HepG2 (cell line): ENCODE measurements at regions not wholly inside any gene's neighbourhood (a gene's known extent, or its start where the extent isn't known, plus 50 kb on each side); places are given as distances from the start of the nearest gene placed in this dataset.

Experiments used
- ATAC-seq: fragments of 200-7000 bp; cut with Tn5 transposase; 3 replicates; pipeline ENCODE4 v1.9.1; 2020; ENCODE audit warnings: mild to moderate bottlenecking, moderate library complexity
- BruUV-seq: library from RNA; stranded (reverse); fragments of 400-500 nt; replicated peaks from 2 replicates; lab custom pipeline; 2021; lab: Mats Ljungman, UMichigan
- CTCF ChIA-PET: fragments of 300-600 bp; formaldehyde crosslinking; extraction: SDS; loops from one replicate; lab custom pipeline; 2021; ENCODE audit warnings: low total read pairs, inconsistent platforms, low intra/inter-chr PET ratio; lab: Yijun Ruan, JAX
- POLR2A ChIA-PET: fragments of 350-600 bp; sonication (Branson Sonifier 250); formaldehyde crosslinking; loops from one replicate; lab custom pipeline; 2020; ENCODE audit warnings: antibody characterized with exemption, inconsistent platforms; lab: Yijun Ruan, JAX
- DNase-seq: peaks from one replicate; pipeline ENCODE4 v3.0.0-alpha.2; 2015; ENCODE audit warnings: low spot score
- FAIRE-seq: peaks from 3 replicates; lab custom pipeline; 2011; peaks lifted over from hg19 to GRCh38; lab: Jason Lieb, UNC
- H2AFZ ChIP-seq: one replicate; pipeline ENCODE4 v1.6.1; 2011; ENCODE audit warnings: low read length, inconsistent platforms
- H3K27ac ChIP-seq: fragments of 300-600 bp; 3 replicates; pipeline ENCODE4 v1.8.0; 2011; ENCODE audit warnings: mixed run types, mild to moderate bottlenecking, mixed read lengths, low read length, inconsistent platforms; ENCODE audit not compliant: insufficient read depth; ENCODE audit errors: extremely low read length
- H3K27me3 ChIP-seq, 2 experiments: fragments of 200-600 bp in 1 of 2; 2 replicates in 1 of 2; 3 replicates in 1 of 2; pipeline versions ENCODE4 v1.6.0 to v1.8.0; 2011; ENCODE audit warnings: low read length in 2 of 2, mild to moderate bottlenecking in 2 of 2, moderate library complexity in 2 of 2, inconsistent platforms in 1 of 2; ENCODE audit not compliant: insufficient read depth in 2 of 2, control insufficient read depth in 1 of 2
- H3K36me3 ChIP-seq, 2 experiments: fragments of 200-600 bp in 1 of 2; replicated peaks in 1 of 2; 2 replicates in 1 of 2; 3 replicates in 1 of 2; pipeline versions ENCODE4 v1.5.1 to v1.8.0; 2011; ENCODE audit warnings: low read length in 2 of 2, inconsistent platforms in 1 of 2; ENCODE audit not compliant: insufficient read depth in 2 of 2, control insufficient read depth in 1 of 2
- H3K4me1 ChIP-seq: 2 replicates; pipeline ENCODE4 v1.5.1; 2012; ENCODE audit warnings: low read length, inconsistent platforms; ENCODE audit not compliant: insufficient read depth
- H3K4me2 ChIP-seq: 2 replicates; pipeline ENCODE4 v1.6.0; 2011; ENCODE audit warnings: low read depth, low read length, inconsistent platforms
- H3K4me3 ChIP-seq, 3 experiments: fragments of 200-600 bp in 1 of 3; sonication (generic), shearing (Covaris generic) in 1 of 3; replicated peaks in 1 of 3; 2 replicates each; pipeline ENCODE4 v1.5.1; 2011 to 2016; ENCODE audit warnings: low read length in 3 of 3, inconsistent platforms in 2 of 3, low read depth in 2 of 3, mild to moderate bottlenecking in 2 of 3, control low read depth in 1 of 3, mixed read lengths in 1 of 3; ENCODE audit not compliant: insufficient read depth in 1 of 3
- H3K79me2 ChIP-seq: one replicate; pipeline ENCODE4 v1.6.1; 2011; ENCODE audit warnings: low read length, inconsistent platforms; ENCODE audit not compliant: insufficient read depth
- H3K9ac ChIP-seq: 2 replicates; pipeline ENCODE4 v1.6.0; 2011; ENCODE audit warnings: mild to moderate bottlenecking, low read depth, low read length, inconsistent platforms; ENCODE audit not compliant: insufficient read depth
- H3K9me3 ChIP-seq: 2 replicates; pipeline ENCODE4 v1.5.1; 2012; ENCODE audit warnings: mild to moderate bottlenecking, low read length
- H4K20me1 ChIP-seq: 2 replicates; pipeline ENCODE4 v1.6.0; 2011; ENCODE audit warnings: inconsistent platforms, mild to moderate bottlenecking, low read length, moderate library complexity; ENCODE audit not compliant: insufficient read depth
- BORCS8-MEF2B ChIP-seq: sonication (generic); formaldehyde crosslinking; IDR thresholded peaks from 2 replicates; pipeline ENCODE4 v1.8.0; 2022; ENCODE audit warnings: mild to moderate bottlenecking, missing genetic modification reagents
- E2F2 ChIP-seq: sonication (generic); formaldehyde crosslinking; IDR thresholded peaks from 2 replicates; pipeline ENCODE4 v1.4.0; 2020; ENCODE audit warnings: missing genetic modification reagents, borderline replicate concordance
- ETV5 ChIP-seq: IDR thresholded peaks from 2 replicates; pipeline ENCODE4 v1.6.1; 2018; ENCODE audit warnings: missing biosample characterization, missing genetic modification reagents, inconsistent platforms, borderline replicate concordance
- GRHL1 ChIP-seq: sonication (generic); formaldehyde crosslinking; conservative IDR thresholded peaks from 2 replicates; pipeline ENCODE4 v1.8.0; 2022; ENCODE audit warnings: missing genetic modification reagents
- HNRNPH1 ChIP-seq: fragments of 200-400 bp; formaldehyde crosslinking; optimal IDR thresholded peaks from 2 replicates; pipeline ENCODE3; 2017; ENCODE audit warnings: mild to moderate bottlenecking, low read depth, low read length
- HOXA9 ChIP-seq: sonication (generic); formaldehyde crosslinking; IDR thresholded peaks from 2 replicates; pipeline ENCODE4 v1.8.1; 2022; ENCODE audit warnings: missing genetic modification reagents, mild to moderate bottlenecking, moderate library complexity, borderline replicate concordance
- IKZF4 ChIP-seq: sonication (generic); formaldehyde crosslinking; IDR thresholded peaks from 2 replicates; pipeline ENCODE4 v1.5.1; 2020; ENCODE audit warnings: borderline replicate concordance, mild to moderate bottlenecking, low read depth, missing genetic modification reagents; ENCODE audit errors: not compliant biosample characterization
- NCOA5 ChIP-seq: sonication (generic); formaldehyde crosslinking; IDR thresholded peaks from 2 replicates; pipeline ENCODE4 v1.4.0; 2020; ENCODE audit warnings: missing genetic modification reagents
- REL ChIP-seq: sonication (generic); formaldehyde crosslinking; conservative IDR thresholded peaks from 2 replicates; pipeline ENCODE4 v1.8.0; 2022; ENCODE audit warnings: mild to moderate bottlenecking, missing genetic modification reagents, moderate library complexity
- RORA ChIP-seq: sonication (generic); formaldehyde crosslinking; IDR thresholded peaks from 2 replicates; pipeline ENCODE4 v1.5.0; 2020; ENCODE audit warnings: mild to moderate bottlenecking, missing genetic modification reagents, moderate library complexity
- STAG1 ChIP-seq: sonication (generic); formaldehyde crosslinking; IDR thresholded peaks from 2 replicates; pipeline ENCODE4 v1.4.0; 2020; ENCODE audit warnings: missing genetic modification reagents
- TBX2 ChIP-seq: sonication (generic); formaldehyde crosslinking; IDR thresholded peaks from 2 replicates; pipeline ENCODE4 v1.5.0; 2020; ENCODE audit warnings: missing genetic modification reagents, mild to moderate bottlenecking, borderline replicate concordance
- ZNF260 ChIP-seq: sonication (generic); formaldehyde crosslinking; IDR thresholded peaks from 2 replicates; pipeline ENCODE4 v1.4.0; 2020; ENCODE audit warnings: missing genetic modification reagents, low read depth, mild to moderate bottlenecking, borderline replicate concordance
- ZNF3 ChIP-seq: IDR thresholded peaks from 2 replicates; pipeline ENCODE4 v1.7.0; 2017; ENCODE audit warnings: inconsistent platforms
- ZNF713 ChIP-seq: sonication (generic); formaldehyde crosslinking; IDR thresholded peaks from 2 replicates; pipeline ENCODE4 v1.4.0; 2020; ENCODE audit warnings: mild to moderate bottlenecking, missing genetic modification reagents
- ZNF75D ChIP-seq: sonication (generic); formaldehyde crosslinking; IDR thresholded peaks from 2 replicates; pipeline ENCODE4 v1.8.1; 2023; ENCODE audit warnings: missing genetic modification reagents, mild to moderate bottlenecking, borderline replicate concordance
- ZNF780A ChIP-seq: sonication (generic); formaldehyde crosslinking; IDR thresholded peaks from 2 replicates; pipeline ENCODE4 v1.8.0; 2022; ENCODE audit warnings: mild to moderate bottlenecking, missing genetic modification reagents, moderate library complexity
- WGBS: methylation state at CpG from one replicate; pipeline ENCODE4 v1.1.6; 2017; ENCODE audit warnings: low lambda C conversion rate; 5-methylcytosine and 5-hydroxymethylcytosine counted together
- in situ Hi-C: cut with HindIII; loops from 2 replicates; pipeline ENCODE4 v1.10.0; 2017; ENCODE audit warnings: low pct_unique_long_range_greater_than_20kb; ENCODE audit not compliant: extremely low pct_ligation_motif_present
- intact Hi-C: fragments of 100-400 bp; cut with micrococcal nuclease; formaldehyde crosslinking; loops from one replicate; pipeline ENCODE4 v1.10.0; 2022; ENCODE audit not compliant: unreplicated experiment

GRCh38 chr18:2049986-2050385 lies 521.3 kb downstream of the METTL4 start:
- Histone ChIP-seq H3K4me1 (no peaks in the 10 kb centered on the region), H3K27me3 (no peaks in the 10 kb centered on the region), H3K9me3 (no peaks in the 10 kb centered on the region)
- CTCF ChIA-PET = no interaction called here
- in situ Hi-C loops = no loop called here
- TF ChIP-seq ZNF260 (CRISPR knock-in tag) (no peak), NCOA5 (CRISPR knock-in tag) (no peak), ZNF780A (CRISPR knock-in tag) (no peak), GRHL1 (CRISPR knock-in tag) (no peak), ZNF3 (CRISPR knock-in tag) (no peak), E2F2 (CRISPR knock-in tag) (no peak), ETV5 (CRISPR knock-in tag) (no peak), STAG1 (CRISPR knock-in tag) (no peak), RORA (CRISPR knock-in tag) (no peak), TBX2 (CRISPR knock-in tag) (no peak), HNRNPH1 (no peak), ZNF75D (CRISPR knock-in tag) (no peak), HOXA9 (no peak), BORCS8-MEF2B (CRISPR knock-in tag) (no peak), IKZF4 (CRISPR knock-in tag) (no peak), REL (CRISPR knock-in tag) (no peak), ZNF713 (CRISPR knock-in tag) (no peak)
- TF ChIP-seq, all 625 proteins: peak for 0
- BruUV-seq = no TSS peak
- no peak for ATAC-seq
- no peak overlapping the region for H3K4me3 ChIP-seq
- WGBS = 3% methylated on average over 4 of the region's 4 CpGs
- H3K9ac ChIP-seq = no peak overlapping the region
- no peak overlapping the region for H2AFZ ChIP-seq
- H4K20me1 ChIP-seq = no peaks in the 10 kb centered on the region
- no peak for DNase-seq
- POLR2A ChIA-PET = no interaction called here
- FAIRE-seq = no peak
- H3K79me2 ChIP-seq = no peaks in the 10 kb centered on the region
- H3K27ac ChIP-seq = no peak overlapping the region
- H3K36me3 ChIP-seq = no peaks in the 10 kb centered on the region
- intact Hi-C loops = no loop called here
- no peak overlapping the region for H3K4me2 ChIP-seq
